Osteocyte (in vitro differentiated cells): ENCODE measurements at regions not wholly inside any gene's neighbourhood (a gene's known extent, or its start where the extent isn't known, plus 50 kb on each side); places are given as distances from the start of the nearest gene placed in this dataset.

Source experiments
- DNase-seq: peaks from one replicate; pipeline ENCODE4 v3.0.0; 2021; ENCODE audit warnings: mixed read lengths; ENCODE audit not compliant: unreplicated experiment; ENCODE audit errors: extremely low spot score
- H3K27ac Mint-ChIP-seq: one replicate; pipeline ENCODE4 v1.8.0; 2021; ENCODE audit warnings: mild to moderate bottlenecking, mixed read lengths; ENCODE audit not compliant: unreplicated experiment
- H3K27me3 Mint-ChIP-seq: one replicate; pipeline ENCODE4 v1.8.0; 2021; ENCODE audit warnings: mixed read lengths; ENCODE audit not compliant: unreplicated experiment
- H3K36me3 Mint-ChIP-seq: one replicate; pipeline ENCODE4 v1.8.0; 2021; ENCODE audit warnings: mixed read lengths; ENCODE audit not compliant: unreplicated experiment
- H3K4me1 Mint-ChIP-seq: one replicate; pipeline ENCODE4 v1.8.0; 2021; ENCODE audit warnings: mixed read lengths; ENCODE audit not compliant: unreplicated experiment
- H3K4me3 Mint-ChIP-seq: one replicate; pipeline ENCODE4 v1.8.0; 2021; ENCODE audit warnings: mild to moderate bottlenecking, moderate library complexity, mixed read lengths; ENCODE audit not compliant: unreplicated experiment
- H3K9me3 Mint-ChIP-seq: one replicate; pipeline ENCODE4 v1.8.0; 2021; ENCODE audit warnings: mixed read lengths; ENCODE audit not compliant: unreplicated experiment
- TF ChIP-seq, protein P1 (sequence below): fragments of 200-600 bp; sonication (generic); IDR thresholded peaks from 2 replicates; pipeline ENCODE4 v1.5.0; 2021; ENCODE audit warnings: antibody characterized with exemption, mild to moderate bottlenecking, moderate library complexity

DNA sequence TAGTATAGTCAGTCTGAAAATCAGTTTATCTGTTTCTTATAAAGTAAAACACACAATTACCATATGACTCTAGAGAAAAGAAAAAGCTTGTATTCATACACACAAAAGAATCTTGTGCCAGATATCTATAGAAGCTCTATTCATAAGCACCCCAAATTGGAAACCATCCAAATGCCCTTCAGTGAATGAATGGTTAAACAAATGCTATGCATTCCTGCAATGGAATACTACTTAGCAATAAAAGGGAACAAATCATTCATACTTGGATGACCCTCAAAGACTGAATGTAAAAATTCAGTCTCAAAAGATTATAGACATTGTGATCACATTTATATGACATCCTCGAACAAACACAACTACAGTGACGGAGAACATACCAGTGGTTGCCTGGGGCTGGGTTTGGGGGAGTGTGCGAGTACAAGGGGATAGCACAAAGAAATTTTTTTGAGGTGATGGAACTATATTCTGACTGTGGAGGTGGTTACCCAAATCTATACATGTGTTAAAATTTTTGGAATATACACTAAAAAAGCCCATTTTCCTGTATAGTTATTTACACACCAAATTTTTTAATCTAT lies 680.6 kb downstream of the NTRK3 start:
- TF ChIP-seq, protein P1, sequence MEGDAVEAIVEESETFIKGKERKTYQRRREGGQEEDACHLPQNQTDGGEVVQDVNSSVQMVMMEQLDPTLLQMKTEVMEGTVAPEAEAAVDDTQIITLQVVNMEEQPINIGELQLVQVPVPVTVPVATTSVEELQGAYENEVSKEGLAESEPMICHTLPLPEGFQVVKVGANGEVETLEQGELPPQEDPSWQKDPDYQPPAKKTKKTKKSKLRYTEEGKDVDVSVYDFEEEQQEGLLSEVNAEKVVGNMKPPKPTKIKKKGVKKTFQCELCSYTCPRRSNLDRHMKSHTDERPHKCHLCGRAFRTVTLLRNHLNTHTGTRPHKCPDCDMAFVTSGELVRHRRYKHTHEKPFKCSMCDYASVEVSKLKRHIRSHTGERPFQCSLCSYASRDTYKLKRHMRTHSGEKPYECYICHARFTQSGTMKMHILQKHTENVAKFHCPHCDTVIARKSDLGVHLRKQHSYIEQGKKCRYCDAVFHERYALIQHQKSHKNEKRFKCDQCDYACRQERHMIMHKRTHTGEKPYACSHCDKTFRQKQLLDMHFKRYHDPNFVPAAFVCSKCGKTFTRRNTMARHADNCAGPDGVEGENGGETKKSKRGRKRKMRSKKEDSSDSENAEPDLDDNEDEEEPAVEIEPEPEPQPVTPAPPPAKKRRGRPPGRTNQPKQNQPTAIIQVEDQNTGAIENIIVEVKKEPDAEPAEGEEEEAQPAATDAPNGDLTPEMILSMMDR = no peak
- Mint-ChIP-seq H3K4me1 (no peaks in the 10 kb centered on the region), H3K27me3 (no peaks in the 10 kb centered on the region), H3K9me3 (no peaks in the 10 kb centered on the region), H3K36me3 (no peaks in the 10 kb centered on the region), H3K27ac (no peak overlapping the region), H3K4me3 (no peak overlapping the region)
- DNase-seq = no peak

DNA sequence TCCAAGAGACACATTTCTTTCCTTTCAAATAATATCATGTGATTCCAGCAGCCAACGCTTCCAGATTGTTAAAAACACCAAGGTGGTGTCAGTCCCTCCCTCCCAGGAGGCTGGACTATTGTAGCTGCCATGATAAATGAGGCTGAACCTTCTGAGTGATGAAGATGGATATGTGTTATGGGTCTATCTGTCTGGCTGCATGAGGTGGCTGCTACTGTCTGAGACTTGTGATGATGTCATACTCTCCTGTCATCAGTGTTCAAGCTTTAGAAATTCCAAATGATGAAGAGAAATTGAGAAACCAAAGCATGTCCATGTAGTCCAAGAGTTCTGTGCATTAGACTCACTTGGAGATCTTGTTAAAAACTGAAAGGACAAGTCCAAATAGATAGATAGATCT lies 683.0 kb downstream of the NTRK3 start:
- Mint-ChIP-seq H3K9me3 (no peaks in the 10 kb centered on the region), H3K36me3 (no peaks in the 10 kb centered on the region), H3K27me3 (no peaks in the 10 kb centered on the region), H3K4me3 (no peak overlapping the region), H3K27ac (no peak overlapping the region), H3K4me1 (peaks cover 1% of the 10 kb centered on the region)
- TF ChIP-seq, protein P1 = no peak
- no peak for DNase-seq

DNA sequence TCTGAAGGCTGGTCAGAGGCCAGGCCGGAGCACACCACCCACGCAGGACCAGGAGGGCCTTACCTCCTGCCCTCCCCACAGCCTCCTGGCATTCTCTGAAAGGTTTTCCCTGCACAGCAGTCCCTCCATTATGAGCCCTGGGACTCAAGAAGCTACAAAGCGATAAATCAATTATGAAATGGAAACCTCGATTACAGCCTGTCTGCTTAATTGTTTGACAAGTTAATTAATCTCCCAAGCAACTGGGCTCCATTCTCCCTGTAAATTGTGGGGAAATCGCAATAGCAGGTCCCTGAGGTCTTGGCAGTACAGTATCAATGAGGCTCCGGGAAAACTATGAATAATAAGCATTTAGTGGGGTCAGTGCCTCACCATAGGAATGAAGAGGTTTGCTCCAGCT lies 683.5 kb downstream of the NTRK3 start:
- no peaks in the 10 kb centered on the region for H3K27me3 Mint-ChIP-seq

DNA sequence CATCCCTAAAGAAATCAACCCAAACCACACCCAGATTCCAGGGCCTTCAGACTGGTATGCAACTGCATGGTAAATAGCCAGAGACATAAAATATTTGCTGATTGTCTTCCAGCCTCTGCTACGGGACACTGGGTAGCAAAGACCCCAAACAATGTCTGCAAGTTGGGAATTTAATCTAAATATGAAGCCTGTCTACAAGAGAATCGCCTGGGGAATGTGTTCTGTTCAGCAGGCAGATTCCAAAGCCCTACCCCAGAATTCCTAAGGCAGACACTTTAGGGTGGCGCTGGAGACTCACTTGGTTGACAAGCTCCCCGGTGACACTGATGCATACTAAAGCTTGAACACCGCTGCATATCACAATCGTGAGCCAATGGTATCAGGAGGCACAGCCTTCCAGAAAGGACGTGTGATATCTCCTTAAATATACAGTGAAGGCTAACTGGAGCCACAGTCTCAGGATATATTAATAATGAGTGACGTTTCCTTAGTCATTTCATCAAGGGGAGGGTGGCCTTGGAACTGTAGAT lies 684.1 kb downstream of the NTRK3 start:
- no peaks in the 10 kb centered on the region for H3K36me3 Mint-ChIP-seq
- TF ChIP-seq, protein P1 = no peak
- peaks cover 1% of the 10 kb centered on the region for H3K4me1 Mint-ChIP-seq
- no peaks in the 10 kb centered on the region for H3K27me3 Mint-ChIP-seq
- H3K4me3 Mint-ChIP-seq = no peak overlapping the region
- H3K27ac Mint-ChIP-seq = no peak overlapping the region
- DNase-seq = no peak
- no peaks in the 10 kb centered on the region for H3K9me3 Mint-ChIP-seq

More for the DNA sequence above, 683.5 kb downstream of the NTRK3 start:
- Mint-ChIP-seq H3K9me3 (no peaks in the 10 kb centered on the region), H3K27ac (no peak overlapping the region), H3K36me3 (no peaks in the 10 kb centered on the region), H3K4me1 (peaks cover 1% of the 10 kb centered on the region), H3K4me3 (no peak overlapping the region)
- DNase-seq = no peak
- TF ChIP-seq, protein P1 = no peak

DNA sequence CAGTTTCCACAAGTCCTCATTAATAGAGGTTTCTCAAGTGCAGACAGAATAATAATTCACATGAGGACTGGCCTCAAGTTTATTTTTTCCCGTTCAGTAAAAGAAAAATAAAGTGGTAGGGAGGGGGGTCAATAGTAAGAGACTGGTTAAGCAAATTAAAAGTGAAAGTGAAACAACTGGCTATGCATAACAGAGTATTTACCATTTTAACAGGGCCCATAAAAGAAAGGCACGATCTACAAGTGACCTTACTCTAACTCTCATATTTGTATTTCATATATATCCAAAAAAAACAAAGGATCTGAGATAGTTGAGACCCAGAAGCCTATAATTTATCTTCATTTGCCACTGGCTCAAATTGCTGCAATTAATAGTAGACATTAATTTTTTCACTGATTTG lies 686.3 kb downstream of the NTRK3 start:
- Mint-ChIP-seq H3K27ac (no peak overlapping the region), H3K4me3 (no peak overlapping the region), H3K9me3 (no peaks in the 10 kb centered on the region), H3K27me3 (no peaks in the 10 kb centered on the region), H3K36me3 (no peaks in the 10 kb centered on the region), H3K4me1 (peaks cover 1% of the 10 kb centered on the region)
- TF ChIP-seq, protein P1 = no peak
- DNase-seq = no peak
